ENCODE measurements at regions not wholly inside any gene's neighbourhood (a gene's known extent, or its start where the extent isn't known, plus 50 kb on each side); places are given as distances from the start of the nearest gene placed in this dataset.

GRCh38 chr18:55879331-55879730, 291.3 kb upstream of the TCF4 start:
- TF ChIP-seq CTCF (IDR thresholded peaks at IDR 0.05) = no peak
- no peak for TF ChIP-seq POLR2A (IDR thresholded peaks at IDR 0.05)
